Liver (tissue), 8 donors: ENCODE measurements at regions not wholly inside any gene's neighbourhood (a gene's known extent, or its start where the extent isn't known, plus 50 kb on each side); places are given as distances from the start of the nearest gene placed in this dataset.

Source experiments
- DNase-seq: peaks from one replicate; pipeline ENCODE4 v3.0.0-alpha.2; 2017; ENCODE audit warnings: low spot score
- H3K27ac ChIP-seq, 2 donors: one replicate each; pipeline ENCODE4 v1.7.0; 2013; ENCODE audit warnings: inconsistent platforms in 2 of 2, low read length in 2 of 2, control low read depth in 1 of 2, low read depth in 1 of 2, mild to moderate bottlenecking in 1 of 2
- H3K27me3 ChIP-seq, 4 donors: one replicate each; pipeline versions ENCODE4 v1.6.1 to v1.7.0; 2013; ENCODE audit warnings: low read length in 3 of 4, inconsistent platforms in 1 of 4, mild to moderate bottlenecking in 1 of 4, moderate library complexity in 1 of 4; ENCODE audit not compliant: control insufficient read depth in 4 of 4, insufficient read depth in 4 of 4
- H3K36me3 ChIP-seq, 4 donors: one replicate each; pipeline versions ENCODE4 v1.6.1 to v1.7.0; 2013; ENCODE audit warnings: low read length in 3 of 4, mild to moderate bottlenecking in 3 of 4, low read depth in 1 of 4, moderate library complexity in 1 of 4; ENCODE audit not compliant: control insufficient read depth in 4 of 4, insufficient read depth in 3 of 4
- H3K4me1 ChIP-seq, 4 donors: one replicate each; pipeline versions ENCODE4 v1.6.1 to v1.7.0; 2013; ENCODE audit warnings: low read length in 3 of 4, mild to moderate bottlenecking in 3 of 4, moderate library complexity in 1 of 4; ENCODE audit not compliant: control insufficient read depth in 4 of 4, insufficient read depth in 4 of 4
- H3K4me3 ChIP-seq, 3 donors: one replicate each; pipeline versions ENCODE4 v1.6.1 to v1.7.0; 2013; ENCODE audit warnings: low read length in 3 of 3, control low read depth in 1 of 3, low read depth in 1 of 3, mild to moderate bottlenecking in 1 of 3
- H3K9ac ChIP-seq, 2 donors: one replicate each; pipeline ENCODE4 v1.7.0; 2013; ENCODE audit warnings: low read length in 2 of 2, mild to moderate bottlenecking in 2 of 2, moderate library complexity in 2 of 2, control low read depth in 1 of 2, low read depth in 1 of 2
- H3K9me3 ChIP-seq, 4 donors: one replicate each; pipeline versions ENCODE4 v1.6.1 to v1.7.0; 2013; ENCODE audit warnings: low read length in 3 of 4; ENCODE audit not compliant: control insufficient read depth in 4 of 4
- CTCF ChIP-seq: fragments of 150-350 bp; IDR thresholded peaks from 2 replicates; pipeline ENCODE4 v1.5.1; 2017; ENCODE audit warnings: improper control_type of control experiment, low read depth, low read length; ENCODE audit not compliant: missing input control
- EGR1 ChIP-seq, 2 donors: IDR thresholded peaks; 2 replicates each; pipeline ENCODE4 v1.6.1; 2016 to 2018; ENCODE audit warnings: antibody characterized with exemption in 2 of 2, low read depth in 2 of 2
- FOXA1 ChIP-seq: IDR thresholded peaks from 2 replicates; pipeline ENCODE4 v1.6.1; 2016; ENCODE audit warnings: antibody characterized with exemption
- FOXA2 ChIP-seq: IDR thresholded peaks from 2 replicates; pipeline ENCODE4 v1.6.1; 2016; ENCODE audit warnings: antibody characterized with exemption
- GABPA ChIP-seq, 2 donors: IDR thresholded peaks in 1 of 2; conservative IDR thresholded peaks in 1 of 2; 2 replicates each; pipeline ENCODE4 v1.6.1; 2016; ENCODE audit warnings: antibody characterized with exemption in 2 of 2, mild to moderate bottlenecking in 1 of 2, moderate library complexity in 1 of 2
- HNF4A ChIP-seq, 2 donors: conservative IDR thresholded peaks; 2 replicates each; pipeline ENCODE4 v1.6.1; 2016; ENCODE audit warnings: antibody characterized with exemption in 2 of 2, mild to moderate bottlenecking in 2 of 2
- NR2F2 ChIP-seq: IDR thresholded peaks from 2 replicates; pipeline ENCODE4 v1.6.1; 2016; ENCODE audit warnings: antibody characterized with exemption
- RAD21 ChIP-seq, 2 donors: IDR thresholded peaks; 2 replicates each; pipeline ENCODE4 v1.6.1; 2016; ENCODE audit warnings: antibody characterized with exemption in 2 of 2, mild to moderate bottlenecking in 2 of 2
- REST ChIP-seq: IDR thresholded peaks from 2 replicates; pipeline ENCODE4 v1.6.1; 2016; ENCODE audit warnings: antibody characterized with exemption, mild to moderate bottlenecking
- RXRA ChIP-seq, 2 donors: IDR thresholded peaks; 2 replicates each; pipeline ENCODE4 v1.6.1; 2017 to 2018; ENCODE audit warnings: antibody characterized with exemption in 2 of 2, mild to moderate bottlenecking in 1 of 2
- SP1 ChIP-seq: IDR thresholded peaks from 2 replicates; pipeline ENCODE4 v1.6.1; 2018; ENCODE audit warnings: antibody characterized with exemption, mild to moderate bottlenecking
- TAF1 ChIP-seq: conservative IDR thresholded peaks from 2 replicates; pipeline ENCODE4 v1.6.1; 2016; ENCODE audit warnings: antibody characterized with exemption, mild to moderate bottlenecking
- WGBS: extraction: QIAGEN DNeasy Blood & Tissue Kit; methylation state at CpG from one replicate; pipeline ENCODE4 v1.1.7; 2013; 5-methylcytosine and 5-hydroxymethylcytosine counted together
- TF ChIP-seq, protein P1 (sequence below): IDR thresholded peaks from 2 replicates; pipeline ENCODE4 v1.6.1; 2016; ENCODE audit warnings: antibody characterized with exemption
- TF ChIP-seq, protein P2 (sequence below): IDR thresholded peaks from 2 replicates; pipeline ENCODE4 v1.6.1; 2016; ENCODE audit warnings: antibody characterized with exemption
- donor health status: healthy.
- donor health status: healthy.
- donor health status: healthy.
- donor health status: healthy.
- donor health status: healthy.

DNA sequence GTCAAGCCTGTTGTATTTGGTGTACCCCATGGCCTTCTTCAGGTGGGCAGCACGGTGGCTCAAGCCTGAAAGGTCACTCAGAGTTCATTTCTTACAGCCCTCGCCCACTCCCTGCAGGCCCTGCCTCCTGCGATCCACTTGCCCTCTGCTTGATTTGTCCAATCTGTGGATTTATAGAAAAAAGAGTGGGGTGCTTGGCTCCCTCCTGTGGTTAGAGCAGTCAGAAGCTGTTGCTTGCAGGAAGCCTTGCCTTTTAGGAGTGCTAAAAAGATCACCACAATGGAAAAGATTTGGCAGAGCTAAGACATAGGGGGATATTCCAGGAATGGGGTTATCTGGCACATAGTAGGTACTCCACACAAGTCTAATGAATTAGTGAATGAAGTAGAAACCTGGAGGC, 108.0 kb upstream of the TRABD2B start:
- 69% methylated on average over 3 of the region's 3 CpGs for WGBS
- Histone ChIP-seq H3K27ac (no peak overlapping the region), H3K9ac (no peak overlapping the region), H3K36me3 (no peaks in the 10 kb centered on the region), H3K27me3 (no peaks in the 10 kb centered on the region), H3K4me1 (no peaks in the 10 kb centered on the region), H3K9me3 (no peaks in the 10 kb centered on the region), H3K4me3 (no peak overlapping the region)
- no peak for DNase-seq
- TF ChIP-seq CTCF: peak; percentile 24
- TF ChIP-seq RAD21 (IDR thresholded peaks at IDR 0.05): peak; percentile 60 to 74
- TF ChIP-seq, protein P1, sequence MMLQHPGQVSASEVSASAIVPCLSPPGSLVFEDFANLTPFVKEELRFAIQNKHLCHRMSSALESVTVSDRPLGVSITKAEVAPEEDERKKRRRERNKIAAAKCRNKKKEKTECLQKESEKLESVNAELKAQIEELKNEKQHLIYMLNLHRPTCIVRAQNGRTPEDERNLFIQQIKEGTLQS: no peak

- no peaks in the 10 kb centered on the region for H3K9me3 ChIP-seq
- H3K27ac ChIP-seq: no peak overlapping the region
- no peaks in the 10 kb centered on the region for H3K4me1 ChIP-seq
- no peak overlapping the region for H3K4me3 ChIP-seq
- H3K9ac ChIP-seq: no peak overlapping the region
- H3K27me3 ChIP-seq: peaks cover 0 to 3% (median 0%) of the 10 kb centered on the region in 4 donors
- 93% methylated on average over 6 of the region's 6 CpGs for WGBS
- no peak for DNase-seq
- H3K36me3 ChIP-seq: no peaks in the 10 kb centered on the region
- TF ChIP-seq FOXA2: no peak
- TF ChIP-seq RXRA (IDR thresholded peaks at IDR 0.05): no peak
- TF ChIP-seq GABPA (IDR thresholded peaks at IDR 0.05 in 1 of 2, conservative IDR thresholded peaks at IDR 0.05 in 1 of 2): no peak
- TF ChIP-seq HNF4A (conservative IDR thresholded peaks at IDR 0.05): no peak
- no peak for TF ChIP-seq RAD21 (IDR thresholded peaks at IDR 0.05)
- TF ChIP-seq NR2F2: no peak
- TF ChIP-seq, protein P2, sequence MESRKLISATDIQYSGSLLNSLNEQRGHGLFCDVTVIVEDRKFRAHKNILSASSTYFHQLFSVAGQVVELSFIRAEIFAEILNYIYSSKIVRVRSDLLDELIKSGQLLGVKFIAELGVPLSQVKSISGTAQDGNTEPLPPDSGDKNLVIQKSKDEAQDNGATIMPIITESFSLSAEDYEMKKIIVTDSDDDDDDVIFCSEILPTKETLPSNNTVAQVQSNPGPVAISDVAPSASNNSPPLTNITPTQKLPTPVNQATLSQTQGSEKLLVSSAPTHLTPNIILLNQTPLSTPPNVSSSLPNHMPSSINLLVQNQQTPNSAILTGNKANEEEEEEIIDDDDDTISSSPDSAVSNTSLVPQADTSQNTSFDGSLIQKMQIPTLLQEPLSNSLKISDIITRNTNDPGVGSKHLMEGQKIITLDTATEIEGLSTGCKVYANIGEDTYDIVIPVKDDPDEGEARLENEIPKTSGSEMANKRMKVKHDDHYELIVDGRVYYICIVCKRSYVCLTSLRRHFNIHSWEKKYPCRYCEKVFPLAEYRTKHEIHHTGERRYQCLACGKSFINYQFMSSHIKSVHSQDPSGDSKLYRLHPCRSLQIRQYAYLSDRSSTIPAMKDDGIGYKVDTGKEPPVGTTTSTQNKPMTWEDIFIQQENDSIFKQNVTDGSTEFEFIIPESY: no peak
- TF ChIP-seq, protein P1: no peak
- TF ChIP-seq CTCF: no peak
- no peak for TF ChIP-seq EGR1 (IDR thresholded peaks at IDR 0.05; ENCODE audit: low read depth in 2 of 2)
- no peak for TF ChIP-seq REST
- TF ChIP-seq SP1: no peak
- TF ChIP-seq FOXA1: no peak
- no peak for TF ChIP-seq TAF1
These were observed 106.3 kb upstream of the TRABD2B start for GRCh38 chr1:48103495-48103894.
